ENCODE measurements at regions not wholly inside any gene's neighbourhood (a gene's known extent, or its start where the extent isn't known, plus 50 kb on each side); places are given as distances from the start of the nearest gene placed in this dataset.

- TF ChIP-seq POLR2AphosphoS5 (IDR thresholded peaks at IDR 0.05; ENCODE audit: borderline replicate concordance, low read depth, low read length) = no peak
- no peak for TF ChIP-seq EZH2 (IDR thresholded peaks at IDR 0.05)
- no peak for TF ChIP-seq FOXP2 (optimal IDR thresholded peaks at IDR 0.05; ENCODE audit: control extremely low read depth, extremely low read length, insufficient read depth)
Measured at GRCh38 chr3:82044930-82045705, 283.7 kb upstream of the GBE1 start.

Data from SK-N-MC (cell line).